WERI-Rb-1 (cell line): ENCODE measurements at regions not wholly inside any gene's neighbourhood (a gene's known extent, or its start where the extent isn't known, plus 50 kb on each side); places are given as distances from the start of the nearest gene placed in this dataset.
"Not testable (repeated sequence)": the region's sequence is repeated elsewhere in the genome, so short reads cannot be mapped to it uniquely, and the experiment has no call there.

ENCODE experiments used
- DNase-seq: peaks from one replicate; pipeline ENCODE4 v3.0.0-alpha.2; 2020
- H3K27ac ChIP-seq: fragments of 250-450 bp; sonication (Bioruptor Pico); 2 replicates; pipeline ENCODE4 v1.5.1; 2020; ENCODE audit warnings: mild to moderate bottlenecking, moderate library complexity
- H3K27me3 ChIP-seq: fragments of 250-450 bp; sonication (Bioruptor Pico); 2 replicates; pipeline ENCODE4 v1.5.1; 2021; ENCODE audit warnings: mild to moderate bottlenecking, low read depth, moderate library complexity; ENCODE audit not compliant: insufficient read depth, severe bottlenecking
- H3K36me3 ChIP-seq: fragments of 250-450 bp; sonication (Bioruptor Pico); 2 replicates; pipeline ENCODE4 v1.5.1; 2020; ENCODE audit warnings: mild to moderate bottlenecking, moderate library complexity
- H3K4me3 ChIP-seq: 2 replicates; pipeline ENCODE4 v1.5.1; 2011; ENCODE audit warnings: low read depth, mild to moderate bottlenecking, control low read depth, low read length
- H3K9me3 ChIP-seq: fragments of 250-450 bp; sonication (Bioruptor Pico); 2 replicates; pipeline ENCODE4 v1.5.1; 2021; ENCODE audit warnings: mild to moderate bottlenecking, moderate library complexity; ENCODE audit not compliant: severe bottlenecking
- CTCF ChIP-seq: IDR thresholded peaks from 2 replicates; pipeline ENCODE4 v1.5.1; 2011; ENCODE audit warnings: low read depth, mild to moderate bottlenecking, control low read depth, inconsistent platforms, low read length

GRCh38 chr11:106552694-106553203, 465.5 kb downstream of the GUCY1A2 start:
- Histone ChIP-seq H3K4me3 (no peak overlapping the region), H3K27me3 (no peaks in the 10 kb centered on the region), H3K27ac (no peak overlapping the region), H3K36me3 (no peaks in the 10 kb centered on the region), H3K9me3 (peaks cover 4% of the 10 kb centered on the region)
- no peak for DNase-seq
- TF ChIP-seq CTCF, result no peak

- H3K36me3 ChIP-seq, result no peaks in the 10 kb centered on the region
- no peak for TF ChIP-seq CTCF
These were observed 465.0 kb downstream of the GUCY1A2 start for GRCh38 chr11:106553304-106553703.

GRCh38 chr11:106555566-106556250, 462.6 kb downstream of the GUCY1A2 start:
- not testable (repeated sequence) for H3K9me3 ChIP-seq, H3K4me3 ChIP-seq, H3K27me3 ChIP-seq, DNase-seq, H3K27ac ChIP-seq, H3K36me3 ChIP-seq

More at GRCh38 chr11:106553304-106553703, 465.0 kb downstream of the GUCY1A2 start:
- DNase-seq, result no peak
- Histone ChIP-seq H3K9me3 (peaks cover 4% of the 10 kb centered on the region), H3K4me3 (no peak overlapping the region), H3K27me3 (no peaks in the 10 kb centered on the region), H3K27ac (no peak overlapping the region)

GRCh38 chr11:106565326-106565725, 452.9 kb downstream of the GUCY1A2 start:
- H3K36me3 ChIP-seq, result no peaks in the 10 kb centered on the region
- no peak for TF ChIP-seq CTCF
- H3K4me3 ChIP-seq, result no peak overlapping the region
- DNase-seq, result no peak
- H3K27ac ChIP-seq, result no peak overlapping the region
- no peaks in the 10 kb centered on the region for H3K9me3 ChIP-seq
- no peaks in the 10 kb centered on the region for H3K27me3 ChIP-seq

GRCh38 chr11:106568632-106569031, 449.6 kb downstream of the GUCY1A2 start:
- no peak for DNase-seq
- Histone ChIP-seq H3K27me3 (no peaks in the 10 kb centered on the region), H3K36me3 (no peaks in the 10 kb centered on the region), H3K4me3 (no peak overlapping the region), H3K27ac (no peak overlapping the region), H3K9me3 (no peaks in the 10 kb centered on the region)
- TF ChIP-seq CTCF, result no peak

- not testable (repeated sequence) for H3K36me3 ChIP-seq, H3K27me3 ChIP-seq, DNase-seq, H3K27ac ChIP-seq, H3K9me3 ChIP-seq, H3K4me3 ChIP-seq
These were observed 440.9 kb downstream of the GUCY1A2 start for GRCh38 chr11:106577384-106577783.

- H3K36me3 ChIP-seq, result no peaks in the 10 kb centered on the region
- H3K27me3 ChIP-seq, result no peaks in the 10 kb centered on the region
- no peak overlapping the region for H3K4me3 ChIP-seq
- H3K27ac ChIP-seq, result no peak overlapping the region
- no peak for TF ChIP-seq CTCF
- DNase-seq, result no peak
- H3K9me3 ChIP-seq, result peaks cover 2% of the 10 kb centered on the region
These were observed 436.9 kb downstream of the GUCY1A2 start for GRCh38 chr11:106581399-106581798.
